Right forelimb (tissue), 1 donor: ENCODE measurements at regions not wholly inside any gene's neighbourhood (a gene's known extent, or its start where the extent isn't known, plus 50 kb on each side); places are given as distances from the start of the nearest gene placed in this dataset.
A peak's percentile ranks its signal among the peaks of the same experiment; 100 is the strongest.

ENCODE experiments used
- DNase-seq: peaks from one replicate; pipeline ENCODE4 v3.0.0-alpha.2; 2018

DNA sequence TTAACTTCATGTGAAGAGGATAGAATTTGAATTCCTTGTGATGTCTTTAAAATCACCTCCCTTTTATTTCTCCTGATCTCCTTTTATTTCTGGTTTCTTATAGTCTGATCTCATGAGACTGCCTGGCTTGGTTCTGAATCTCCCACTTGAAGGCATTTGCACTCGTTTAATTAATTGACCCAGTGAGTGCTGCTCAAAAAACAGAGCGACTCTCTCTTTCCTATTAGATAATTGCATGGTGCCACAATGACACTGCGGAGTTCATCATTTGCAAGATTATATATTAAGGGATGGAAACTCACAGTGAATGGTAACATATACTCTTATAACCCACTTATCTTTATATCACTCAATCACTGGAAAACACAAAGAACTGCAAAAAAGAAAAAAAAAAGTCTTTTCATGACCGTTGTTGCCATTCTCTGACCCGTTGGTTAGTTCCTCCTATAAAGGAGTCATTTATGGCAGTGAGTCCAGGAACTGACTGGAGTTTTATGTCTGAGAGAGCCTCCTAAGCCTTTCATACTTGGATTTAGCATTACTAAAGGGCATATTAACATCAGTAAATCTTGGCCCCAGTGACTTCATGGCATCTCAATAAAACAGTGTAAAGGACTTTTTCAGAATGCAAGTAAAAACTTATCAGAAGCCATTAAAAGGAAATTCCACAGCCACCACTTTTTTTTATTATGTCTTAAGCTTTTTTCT is 103.3 kb upstream of the EPHA4 start:
- DNase-seq, result no peak

DNA sequence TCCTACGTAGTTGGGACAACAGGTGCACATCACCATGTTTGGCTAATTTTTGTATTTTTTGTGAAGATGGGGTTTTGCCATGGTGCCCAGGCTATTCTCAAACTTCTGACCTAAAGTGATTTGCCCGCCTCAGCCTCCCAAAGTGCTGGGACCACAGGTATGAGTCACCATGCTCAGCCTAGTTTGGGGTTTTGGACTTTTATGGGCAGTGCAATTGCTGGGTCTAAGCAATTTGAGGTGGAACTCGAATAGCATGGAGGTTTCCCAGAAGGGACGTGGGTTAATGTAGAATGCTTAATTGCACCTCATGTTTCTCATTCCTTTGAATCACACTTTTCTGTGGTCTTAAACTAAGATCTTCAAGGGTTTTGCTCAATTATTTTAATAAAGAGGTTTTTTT is 102.3 kb upstream of the EPHA4 start:
- no peak for DNase-seq

GRCh38 chr2:221673248-221673647 is 101.1 kb upstream of the EPHA4 start:
- no peak for DNase-seq

DNA sequence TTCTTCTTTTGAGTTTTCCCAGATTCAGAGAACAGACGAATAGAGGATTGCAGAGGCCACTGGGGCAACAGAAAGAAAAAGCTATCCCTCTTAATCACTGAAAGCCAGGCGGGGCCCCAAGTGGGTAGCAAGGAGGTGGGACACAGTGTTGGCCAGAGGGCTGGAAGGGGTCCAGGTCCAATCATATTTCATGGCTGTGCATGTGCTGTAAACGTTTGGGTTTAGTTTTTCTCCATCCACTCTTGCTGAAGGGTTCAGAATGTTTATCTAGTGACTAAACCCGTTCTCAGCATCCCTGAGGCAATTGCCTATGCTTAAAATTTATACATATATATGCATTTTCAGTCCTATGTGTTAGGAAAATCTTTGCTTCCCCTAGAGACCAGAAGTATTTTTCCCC is 99.4 kb upstream of the EPHA4 start:
- no peak for DNase-seq

DNA sequence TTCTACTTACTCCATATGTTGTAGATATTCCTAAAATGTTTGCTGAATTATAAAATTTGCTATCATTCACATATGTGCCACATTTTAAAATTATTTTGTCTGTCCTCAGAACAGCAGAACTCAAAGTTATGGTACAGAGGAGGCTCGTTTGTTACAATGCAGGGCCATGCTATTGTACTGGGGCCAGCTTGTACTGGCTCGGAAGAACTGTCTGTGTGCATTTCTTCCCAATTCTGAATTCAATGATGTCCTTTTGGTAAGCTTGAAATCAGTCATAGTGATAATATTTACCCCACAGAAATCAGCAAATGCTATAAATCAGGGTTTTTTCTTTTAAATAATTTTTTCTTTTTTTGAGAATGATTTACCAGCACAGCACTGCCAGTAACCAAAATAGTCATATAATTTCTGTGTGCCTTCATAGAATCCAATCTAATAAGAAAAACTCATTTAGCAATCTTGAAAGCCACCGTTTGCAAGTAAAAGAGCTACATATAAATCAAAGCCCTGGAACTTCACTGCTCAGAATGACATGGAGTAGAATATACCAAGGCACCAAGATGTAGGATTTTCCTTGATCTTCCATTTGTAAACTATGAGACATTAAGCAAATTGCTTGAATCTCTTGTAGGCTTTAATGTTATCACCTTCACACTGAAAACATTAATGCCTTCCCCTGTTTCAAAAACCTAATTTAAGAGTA is 90.7 kb upstream of the EPHA4 start:
- no peak for DNase-seq

- DNase-seq, result no peak
Observed at GRCh38 chr2:221657806-221658205, 85.7 kb upstream of the EPHA4 start.

DNA sequence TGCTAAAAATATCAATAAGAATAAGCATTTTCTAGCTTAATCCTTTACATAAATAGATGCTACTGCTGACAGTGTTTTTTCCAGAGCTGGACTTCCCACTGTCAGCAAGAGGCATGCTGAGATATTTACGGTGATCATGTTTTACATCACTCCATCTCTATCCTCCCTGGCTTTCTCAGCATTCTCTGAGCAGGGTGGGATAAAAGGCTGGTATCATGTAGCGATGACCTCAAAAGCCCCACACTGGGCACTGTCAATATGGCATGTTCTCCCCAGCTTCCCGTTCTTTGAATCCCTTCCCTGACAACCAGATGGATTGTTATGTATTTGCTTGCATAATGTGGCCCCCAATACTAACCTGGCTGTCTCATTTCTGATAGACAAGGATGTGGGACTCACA is 83.2 kb upstream of the EPHA4 start:
- no peak for DNase-seq

GRCh38 chr2:221653182-221653581 is 81.1 kb upstream of the EPHA4 start:
- DNase-seq, result no peak

- DNase-seq, result peak; percentile 55
Observed at GRCh38 chr2:221649051-221649775, 77.1 kb upstream of the EPHA4 start.

- no peak for DNase-seq
Observed at GRCh38 chr2:221642447-221642846, 70.3 kb upstream of the EPHA4 start.

DNA sequence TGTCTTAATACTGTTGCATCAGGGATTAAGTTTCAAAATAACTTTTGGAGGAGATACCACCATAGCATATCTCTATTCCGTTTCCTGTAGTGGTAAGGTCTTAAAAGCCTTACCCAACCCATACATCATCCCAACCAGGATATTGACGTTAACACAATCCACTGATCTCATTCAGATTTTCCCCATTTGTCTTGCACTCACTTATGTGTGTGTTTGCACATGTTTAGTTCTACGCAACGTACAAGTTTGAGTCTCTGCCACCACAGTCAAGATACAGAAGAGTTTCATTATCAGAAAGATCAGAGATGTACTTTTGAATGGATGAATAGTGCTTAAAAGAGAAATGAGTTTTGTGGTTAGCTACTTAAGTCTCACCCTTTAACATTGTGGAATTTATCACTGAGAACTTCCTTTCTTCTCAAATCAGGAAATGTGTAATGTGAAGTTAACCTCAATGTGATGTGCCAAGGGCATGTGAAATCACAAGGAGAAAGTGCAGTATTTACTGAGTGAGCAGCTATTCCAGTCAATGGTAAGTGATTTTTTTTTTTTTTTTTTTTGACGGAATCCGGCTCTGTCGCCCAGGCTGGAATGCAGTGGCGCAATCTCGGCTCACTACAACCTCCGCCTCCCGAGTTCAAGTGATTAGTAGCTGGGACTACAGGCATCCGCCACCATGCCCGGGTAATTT is 69.2 kb upstream of the EPHA4 start:
- DNase-seq, result no peak

- DNase-seq, result no peak
Observed at GRCh38 chr2:221640686-221641085, 68.6 kb upstream of the EPHA4 start.

GRCh38 chr2:221637851-221638250 is 65.7 kb upstream of the EPHA4 start:
- DNase-seq, result no peak

- DNase-seq, result no peak
Observed at GRCh38 chr2:221635949-221636348, 63.8 kb upstream of the EPHA4 start.

- no peak for DNase-seq
Observed at GRCh38 chr2:221629468-221629867, 57.4 kb upstream of the EPHA4 start.

DNA sequence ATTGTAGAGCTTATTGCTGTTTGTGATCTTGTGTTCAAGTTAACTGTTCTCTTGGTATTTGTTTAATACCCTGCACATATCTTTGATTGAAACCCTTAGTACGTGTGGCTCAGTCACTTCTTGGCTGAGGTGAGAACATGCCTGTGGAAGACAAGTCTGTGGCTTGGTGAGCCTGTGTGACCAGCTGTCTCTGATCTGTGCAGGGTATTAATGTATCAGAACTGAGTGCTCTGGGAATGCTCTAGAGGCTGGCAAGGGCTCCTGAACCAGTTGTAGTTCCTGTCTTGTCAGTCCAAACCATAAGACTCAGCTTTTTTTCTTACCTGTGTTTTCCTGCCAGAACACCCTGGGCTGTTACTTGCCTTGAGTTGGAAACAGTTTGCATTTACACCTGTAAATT is 52.4 kb upstream of the EPHA4 start:
- no peak for DNase-seq
